H9 (cell line): ENCODE measurements at regions not wholly inside any gene's neighbourhood (a gene's known extent, or its start where the extent isn't known, plus 50 kb on each side); places are given as distances from the start of the nearest gene placed in this dataset.

Source experiments
- DNase-seq: peaks from one replicate; pipeline ENCODE4 v3.0.0-alpha.2; 2017
- H2AFZ ChIP-seq: one replicate; pipeline ENCODE4 v1.6.1; 2013; ENCODE audit warnings: mild to moderate bottlenecking, low read length, control low read depth, moderate library complexity
- H2AK5ac ChIP-seq: 2 replicates; pipeline ENCODE4 v1.6.1; 2013; ENCODE audit warnings: low read length, control low read depth, mixed read lengths; ENCODE audit not compliant: insufficient read length
- H2BK120ac ChIP-seq: one replicate; pipeline ENCODE4 v1.6.1; 2013; ENCODE audit warnings: low read depth, mild to moderate bottlenecking, low read length, control low read depth, inconsistent platforms; ENCODE audit not compliant: poor library complexity, severe bottlenecking
- H2BK12ac ChIP-seq: 2 replicates; pipeline ENCODE4 v1.6.1; 2013; ENCODE audit warnings: low read length, control low read depth, mixed read lengths, low read depth; ENCODE audit not compliant: insufficient read length
- H2BK15ac ChIP-seq: 2 replicates; pipeline ENCODE4 v1.6.1; 2013; ENCODE audit warnings: low read depth, low read length, control low read depth
- H2BK20ac ChIP-seq: one replicate; pipeline ENCODE4 v1.6.1; 2013; ENCODE audit warnings: low read depth, mild to moderate bottlenecking, low read length, control low read depth, inconsistent platforms; ENCODE audit not compliant: poor library complexity, severe bottlenecking
- H2BK5ac ChIP-seq: 2 replicates; pipeline ENCODE4 v1.6.1; 2013; ENCODE audit warnings: low read length, control low read depth, mixed read lengths; ENCODE audit not compliant: insufficient read length
- H3K14ac ChIP-seq: 2 replicates; pipeline ENCODE4 v1.6.1; 2013; ENCODE audit warnings: low read length, control low read depth; ENCODE audit not compliant: insufficient read depth
- H3K18ac ChIP-seq: 2 replicates; pipeline ENCODE4 v1.6.1; 2013; ENCODE audit warnings: low read depth, mild to moderate bottlenecking, mixed read lengths, low read length, control low read depth; ENCODE audit not compliant: insufficient read length
- H3K23ac ChIP-seq: 2 replicates; pipeline ENCODE4 v1.6.1; 2013; ENCODE audit warnings: low read length, control low read depth, mixed read lengths, low read depth; ENCODE audit not compliant: insufficient read length
- H3K23me2 ChIP-seq: 2 replicates; pipeline ENCODE4 v1.6.1; 2013; ENCODE audit warnings: low read depth, mild to moderate bottlenecking, mixed read lengths, low read length, control low read depth; ENCODE audit not compliant: insufficient read length, poor library complexity, severe bottlenecking
- H3K27ac ChIP-seq: 2 replicates; pipeline ENCODE4 v1.5.1; 2013; ENCODE audit warnings: low read length, control low read depth, mixed read lengths, low read depth; ENCODE audit not compliant: insufficient read length
- H3K27me3 ChIP-seq: 2 replicates; pipeline ENCODE4 v1.6.1; 2013; ENCODE audit warnings: low read length, control low read depth, inconsistent platforms; ENCODE audit not compliant: insufficient read depth
- H3K4ac ChIP-seq: 2 replicates; pipeline ENCODE4 v1.6.1; 2013; ENCODE audit warnings: low read depth, mild to moderate bottlenecking, control low read depth, inconsistent platforms, low read length, moderate library complexity
- H3K4me1 ChIP-seq: 2 replicates; pipeline ENCODE4 v1.6.1; 2013; ENCODE audit warnings: low read length, control low read depth, inconsistent platforms; ENCODE audit not compliant: insufficient read depth
- H3K4me2 ChIP-seq: 2 replicates; pipeline ENCODE4 v1.6.1; 2013; ENCODE audit warnings: low read length, control low read depth, mixed read lengths; ENCODE audit not compliant: insufficient read length, insufficient read depth
- H3K56ac ChIP-seq: 2 replicates; pipeline ENCODE4 v1.6.1; 2013; ENCODE audit warnings: low read depth, mild to moderate bottlenecking, mixed read lengths, low read length, control low read depth; ENCODE audit not compliant: insufficient read length
- H3K79me1 ChIP-seq: 2 replicates; pipeline ENCODE4 v1.6.1; 2013; ENCODE audit warnings: low read depth, mild to moderate bottlenecking, moderate library complexity, low read length, control low read depth, inconsistent platforms; ENCODE audit not compliant: insufficient read depth, poor library complexity, severe bottlenecking
- H3K79me2 ChIP-seq: 2 replicates; pipeline ENCODE4 v1.6.1; 2013; ENCODE audit warnings: low read length, control low read depth, inconsistent platforms; ENCODE audit not compliant: insufficient read depth
- H3K9ac ChIP-seq: 2 replicates; pipeline ENCODE4 v1.6.1; 2013; ENCODE audit warnings: low read length, control low read depth, mixed read lengths; ENCODE audit not compliant: insufficient read length; ENCODE audit errors: extremely low read depth
- H3K9me3 ChIP-seq: one replicate; pipeline ENCODE4 v1.6.1; 2013; ENCODE audit warnings: low read depth, low read length, inconsistent platforms; ENCODE audit not compliant: control insufficient read depth
- H3T11ph ChIP-seq: one replicate; pipeline ENCODE4 v1.6.1; 2013; ENCODE audit warnings: mild to moderate bottlenecking, low read length, control low read depth, inconsistent platforms
- H4K20me1 ChIP-seq: one replicate; pipeline ENCODE4 v1.6.1; 2013; ENCODE audit not compliant: control insufficient read depth, insufficient read length, insufficient read depth
- H4K5ac ChIP-seq: 2 replicates; pipeline ENCODE4 v1.6.1; 2013; ENCODE audit warnings: low read depth, mild to moderate bottlenecking, mixed read lengths, low read length, control low read depth; ENCODE audit not compliant: insufficient read length
- H4K8ac ChIP-seq: replicated peaks from 2 replicates; pipeline ENCODE4 v1.6.1; 2013; ENCODE audit warnings: low read length, control low read depth, mixed read lengths, low read depth; ENCODE audit not compliant: insufficient read length
- H4K91ac ChIP-seq: 2 replicates; pipeline ENCODE4 v1.6.1; 2013; ENCODE audit warnings: low read depth, mild to moderate bottlenecking, moderate library complexity, mixed read lengths, low read length, control low read depth; ENCODE audit not compliant: insufficient read length
- H3K27ac Mint-ChIP-seq, 3 experiments: 2 replicates in 2 of 3; 3 replicates in 1 of 3; pipeline ENCODE4 v1.8.0; 2020 to 2021; ENCODE audit warnings: mixed read lengths in 3 of 3, mild to moderate bottlenecking in 1 of 3, moderate library complexity in 1 of 3
- H3K27me3 Mint-ChIP-seq: 2 replicates; pipeline ENCODE4 v1.8.0; 2021; ENCODE audit warnings: low read depth, mild to moderate bottlenecking, moderate library complexity, mixed read lengths
- H3K36me3 Mint-ChIP-seq, 3 experiments: 2 replicates in 2 of 3; 3 replicates in 1 of 3; pipeline ENCODE4 v1.8.0; 2020 to 2021; ENCODE audit warnings: low read depth in 3 of 3, mixed read lengths in 3 of 3; ENCODE audit not compliant: insufficient read depth in 1 of 3
- H3K4me1 Mint-ChIP-seq, 2 experiments: 2 replicates each; pipeline ENCODE4 v1.8.0; 2020; ENCODE audit warnings: mixed read lengths in 2 of 2
- H3K4me3 Mint-ChIP-seq, 2 experiments: 2 replicates in 1 of 2; 3 replicates in 1 of 2; pipeline ENCODE4 v1.8.0; 2020 to 2021; ENCODE audit warnings: mild to moderate bottlenecking in 2 of 2, mixed read lengths in 2 of 2, moderate library complexity in 1 of 2
- H3K9me3 Mint-ChIP-seq, 2 experiments: 2 replicates in 1 of 2; 3 replicates in 1 of 2; pipeline ENCODE4 v1.8.0; 2020; ENCODE audit warnings: mild to moderate bottlenecking in 2 of 2, mixed read lengths in 2 of 2, moderate library complexity in 1 of 2
- WGBS: extraction: QIAGEN DNeasy Blood & Tissue Kit; methylation state at CpG from one replicate; pipeline ENCODE4 v1.1.7; 2013; ENCODE audit warnings: missing lambda C conversion rate, low lambda C conversion rate, mixed read lengths; ENCODE audit not compliant: insufficient read length; ENCODE audit errors: extremely low coverage; 5-methylcytosine and 5-hydroxymethylcytosine counted together
- TF ChIP-seq, protein P1 (sequence below): fragments of 200-600 bp; sonication (generic); conservative IDR thresholded peaks from 3 replicates; pipeline ENCODE4 v1.8.0; 2021; ENCODE audit warnings: antibody characterized with exemption, mild to moderate bottlenecking

DNA sequence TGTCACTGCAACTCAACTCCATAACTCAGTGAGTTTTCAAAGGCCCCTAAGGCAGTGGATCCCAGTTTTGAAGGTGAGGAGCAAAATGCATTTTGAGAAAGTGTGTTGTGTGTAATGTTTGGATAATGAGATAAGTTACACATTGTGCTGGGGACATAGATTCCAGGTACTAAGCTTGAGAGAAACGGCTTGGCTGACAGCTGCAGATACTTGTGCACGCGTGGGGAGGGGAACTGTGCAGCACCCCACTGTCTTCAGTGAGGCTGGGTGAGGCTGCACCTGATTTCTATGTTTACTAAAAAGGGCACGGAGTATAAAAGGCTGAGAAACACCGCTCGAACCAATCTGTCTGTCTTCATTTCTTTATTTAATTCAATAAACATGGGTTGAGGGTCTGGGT, 254.0 kb upstream of the COPS8 start:
- peaks cover 7% of the 10 kb centered on the region for H3K27me3 Mint-ChIP-seq
- peaks cover 7 to 19% (median 19%) of the 10 kb centered on the region in 3 experiments for H3K36me3 Mint-ChIP-seq
- no peak overlapping the region for H3K27ac Mint-ChIP-seq
- no peak overlapping the region for H2BK12ac ChIP-seq
- no peak overlapping the region for H3K9ac ChIP-seq
- H3K4ac ChIP-seq, result no peak overlapping the region
- H3K4me1 ChIP-seq, result peaks cover 11% of the 10 kb centered on the region
- H2BK20ac ChIP-seq, result no peak overlapping the region
- H2BK120ac ChIP-seq, result no peak overlapping the region
- no peak overlapping the region for H4K8ac ChIP-seq
- no peaks in the 10 kb centered on the region for H3K9me3 ChIP-seq
- H3K4me1 Mint-ChIP-seq, result peaks cover 19 to 21% of the 10 kb centered on the region in 2 experiments
- no peak overlapping the region for H2BK15ac ChIP-seq
- H3K27me3 ChIP-seq, result no peaks in the 10 kb centered on the region
- no peaks in the 10 kb centered on the region for H3K23me2 ChIP-seq
- no peak overlapping the region for H3K18ac ChIP-seq
- no CpG with 5 or more reads among the region's 6 CpGs for WGBS
- H3K27ac ChIP-seq, result no peak overlapping the region
- DNase-seq, result no peak
- no peak overlapping the region for H3K14ac ChIP-seq
- peaks cover 17 to 18% of the 10 kb centered on the region in 2 experiments for H3K9me3 Mint-ChIP-seq
- H4K5ac ChIP-seq, result no peak overlapping the region
- H3T11ph ChIP-seq, result no peak overlapping the region
- no peaks in the 10 kb centered on the region for H3K79me1 ChIP-seq
- H2AK5ac ChIP-seq, result no peak overlapping the region
- no peak overlapping the region for H3K23ac ChIP-seq
- H4K91ac ChIP-seq, result no peak overlapping the region
- H3K4me2 ChIP-seq, result no peak overlapping the region
- H3K4me3 Mint-ChIP-seq, result no peak overlapping the region; a peak in 1 of 5 replicates
- no peak overlapping the region for H2AFZ ChIP-seq
- no peaks in the 10 kb centered on the region for H3K79me2 ChIP-seq
- H4K20me1 ChIP-seq, result no peaks in the 10 kb centered on the region
- TF ChIP-seq, protein P1, sequence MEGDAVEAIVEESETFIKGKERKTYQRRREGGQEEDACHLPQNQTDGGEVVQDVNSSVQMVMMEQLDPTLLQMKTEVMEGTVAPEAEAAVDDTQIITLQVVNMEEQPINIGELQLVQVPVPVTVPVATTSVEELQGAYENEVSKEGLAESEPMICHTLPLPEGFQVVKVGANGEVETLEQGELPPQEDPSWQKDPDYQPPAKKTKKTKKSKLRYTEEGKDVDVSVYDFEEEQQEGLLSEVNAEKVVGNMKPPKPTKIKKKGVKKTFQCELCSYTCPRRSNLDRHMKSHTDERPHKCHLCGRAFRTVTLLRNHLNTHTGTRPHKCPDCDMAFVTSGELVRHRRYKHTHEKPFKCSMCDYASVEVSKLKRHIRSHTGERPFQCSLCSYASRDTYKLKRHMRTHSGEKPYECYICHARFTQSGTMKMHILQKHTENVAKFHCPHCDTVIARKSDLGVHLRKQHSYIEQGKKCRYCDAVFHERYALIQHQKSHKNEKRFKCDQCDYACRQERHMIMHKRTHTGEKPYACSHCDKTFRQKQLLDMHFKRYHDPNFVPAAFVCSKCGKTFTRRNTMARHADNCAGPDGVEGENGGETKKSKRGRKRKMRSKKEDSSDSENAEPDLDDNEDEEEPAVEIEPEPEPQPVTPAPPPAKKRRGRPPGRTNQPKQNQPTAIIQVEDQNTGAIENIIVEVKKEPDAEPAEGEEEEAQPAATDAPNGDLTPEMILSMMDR, result no peak
- no peak overlapping the region for H3K56ac ChIP-seq
- no peak overlapping the region for H2BK5ac ChIP-seq
